HFFc6 (cell line): ENCODE measurements at regions not wholly inside any gene's neighbourhood (a gene's known extent, or its start where the extent isn't known, plus 50 kb on each side); places are given as distances from the start of the nearest gene placed in this dataset.

Experiments
- DNase-seq: peaks from one replicate; pipeline ENCODE4 v3.0.0-alpha.2; 2018
- H3K27ac Mint-ChIP-seq: 2 replicates; pipeline ENCODE4 v1.8.0; 2020; ENCODE audit warnings: mild to moderate bottlenecking, mixed read lengths
- H3K27me3 Mint-ChIP-seq: 2 replicates; pipeline ENCODE4 v1.8.0; 2021; ENCODE audit warnings: mild to moderate bottlenecking, moderate library complexity, mixed read lengths; ENCODE audit not compliant: insufficient read depth
- H3K36me3 Mint-ChIP-seq: 2 replicates; pipeline ENCODE4 v1.8.0; 2021; ENCODE audit warnings: low read depth, mixed read lengths
- H3K4me1 Mint-ChIP-seq: 2 replicates; pipeline ENCODE4 v1.8.0; 2020; ENCODE audit warnings: low read depth, mixed read lengths
- H3K4me3 Mint-ChIP-seq: 2 replicates; pipeline ENCODE4 v1.8.0; 2020; ENCODE audit warnings: mild to moderate bottlenecking, moderate library complexity, mixed read lengths
- H3K9me3 Mint-ChIP-seq: 2 replicates; pipeline ENCODE4 v1.8.0; 2020; ENCODE audit warnings: mild to moderate bottlenecking, mixed read lengths
- CTCF ChIP-seq: fragments of 200-600 bp; sonication (generic); IDR thresholded peaks from 2 replicates; pipeline ENCODE4 v1.5.0; 2021; ENCODE audit warnings: antibody characterized with exemption, mild to moderate bottlenecking

- DNase-seq = no peak
- H3K27me3 Mint-ChIP-seq = no peaks in the 10 kb centered on the region
- TF ChIP-seq CTCF = no peak
These were observed 1087.7 kb upstream of the ARRDC3 start for GRCh38 chr5:92470770-92471169.

GRCh38 chr5:92468295-92468694 is 1085.2 kb upstream of the ARRDC3 start:
- Mint-ChIP-seq H3K9me3 (peaks cover 6% of the 10 kb centered on the region), H3K27ac (no peak overlapping the region), H3K27me3 (no peaks in the 10 kb centered on the region), H3K4me3 (no peak overlapping the region), H3K4me1 (no peaks in the 10 kb centered on the region), H3K36me3 (no peaks in the 10 kb centered on the region; the same call in 1 of the 2 replicates)
- TF ChIP-seq CTCF = no peak
- no peak for DNase-seq

More at GRCh38 chr5:92470770-92471169, 1087.7 kb upstream of the ARRDC3 start:
- Mint-ChIP-seq H3K9me3 (peaks cover 13% of the 10 kb centered on the region), H3K27ac (no peak overlapping the region), H3K4me1 (no peaks in the 10 kb centered on the region), H3K4me3 (no peak overlapping the region), H3K36me3 (no peaks in the 10 kb centered on the region; the same call in 1 of the 2 replicates)

GRCh38 chr5:92467695-92468094 is 1084.6 kb upstream of the ARRDC3 start:
- DNase-seq = no peak
- H3K27me3 Mint-ChIP-seq = no peaks in the 10 kb centered on the region
- peaks cover under 1% of the 10 kb centered on the region; the same call in 1 of the 2 replicates for H3K9me3 Mint-ChIP-seq
- no peak overlapping the region for H3K4me3 Mint-ChIP-seq
- no peak for TF ChIP-seq CTCF
- no peaks in the 10 kb centered on the region for H3K4me1 Mint-ChIP-seq
- H3K27ac Mint-ChIP-seq = no peak overlapping the region
- no peaks in the 10 kb centered on the region for H3K36me3 Mint-ChIP-seq

GRCh38 chr5:92460505-92460904 is 1077.4 kb upstream of the ARRDC3 start:
- H3K27ac Mint-ChIP-seq = no peak overlapping the region
- H3K27me3 Mint-ChIP-seq = no peaks in the 10 kb centered on the region

GRCh38 chr5:92459654-92460053 is 1076.5 kb upstream of the ARRDC3 start:
- Mint-ChIP-seq H3K36me3 (no peaks in the 10 kb centered on the region), H3K4me3 (no peak overlapping the region), H3K27me3 (no peaks in the 10 kb centered on the region), H3K4me1 (no peaks in the 10 kb centered on the region), H3K9me3 (no peaks in the 10 kb centered on the region), H3K27ac (no peak overlapping the region)
- DNase-seq = no peak
- no peak for TF ChIP-seq CTCF

More at GRCh38 chr5:92460505-92460904, 1077.4 kb upstream of the ARRDC3 start:
- Mint-ChIP-seq H3K4me3 (no peak overlapping the region), H3K9me3 (no peaks in the 10 kb centered on the region), H3K4me1 (no peaks in the 10 kb centered on the region), H3K36me3 (no peaks in the 10 kb centered on the region)
- no peak for TF ChIP-seq CTCF
- no peak for DNase-seq

GRCh38 chr5:92455011-92455410 is 1071.9 kb upstream of the ARRDC3 start:
- no peaks in the 10 kb centered on the region for H3K27me3 Mint-ChIP-seq
- no peak for DNase-seq
- no peaks in the 10 kb centered on the region for H3K4me1 Mint-ChIP-seq
- no peak for TF ChIP-seq CTCF
- no peak overlapping the region for H3K4me3 Mint-ChIP-seq
- H3K9me3 Mint-ChIP-seq = no peaks in the 10 kb centered on the region
- no peaks in the 10 kb centered on the region for H3K36me3 Mint-ChIP-seq
- no peak overlapping the region for H3K27ac Mint-ChIP-seq
